Gastroesophageal sphincter (tissue), 4 donors: ENCODE measurements at regions not wholly inside any gene's neighbourhood (a gene's known extent, or its start where the extent isn't known, plus 50 kb on each side); places are given as distances from the start of the nearest gene placed in this dataset.

Experiments used
- ATAC-seq: fragments of 150-250 bp; one replicate; pipeline ENCODE4 v1.9.1; 2016; ENCODE audit warnings: mild to moderate bottlenecking, moderate library complexity
- H3K27ac ChIP-seq, 4 donors: fragments of 200-600 bp; sonication (generic) in 3 of 4; 1 replicate in 3 of 4; 2 replicates in 1 of 4; pipeline ENCODE4 v1.5.1; 2016 to 2019
- H3K27me3 ChIP-seq: fragments of 200-600 bp; sonication (generic); one replicate; pipeline ENCODE4 v1.5.1; 2019
- H3K36me3 ChIP-seq, 2 donors: fragments of 200-600 bp; sonication (generic); one replicate each; pipeline ENCODE4 v1.5.1; 2019; ENCODE audit warnings: control low read depth in 1 of 2
- H3K4me1 ChIP-seq, 3 donors: fragments of 200-600 bp; sonication (generic); 1 replicate in 2 of 3; 2 replicates in 1 of 3; pipeline ENCODE4 v1.5.1; 2016 to 2019; ENCODE audit warnings: control low read depth in 2 of 3
- H3K4me3 ChIP-seq, 2 donors: fragments of 200-600 bp; sonication (generic); one replicate each; pipeline ENCODE4 v1.5.1; 2019; ENCODE audit warnings: mild to moderate bottlenecking in 1 of 2, moderate library complexity in 1 of 2
- H3K9me3 ChIP-seq, 3 donors: fragments of 200-600 bp; sonication (generic); one replicate each; pipeline ENCODE4 v1.5.1; 2017 to 2019; ENCODE audit warnings: control low read depth in 2 of 3
- CTCF ChIP-seq, 4 experiments: fragments of 200-600 bp in 2 of 4; fragments of 450-650 bp in 2 of 4; sonication (generic) in 1 of 4; IDR thresholded peaks; one replicate each; pipeline ENCODE4 v1.5.1; 2017 to 2019; ENCODE audit warnings: antibody characterized with exemption in 4 of 4, mild to moderate bottlenecking in 2 of 4, moderate library complexity in 2 of 4
- EP300 ChIP-seq: sonication (generic); formaldehyde crosslinking; IDR thresholded peaks from one replicate; pipeline ENCODE4 v1.6.1; 2017; ENCODE audit warnings: antibody characterized with exemption, mild to moderate bottlenecking
- POLR2A ChIP-seq, 2 donors: fragments of 450-650 bp; IDR thresholded peaks; one replicate each; pipeline ENCODE4 v1.6.1; 2017; ENCODE audit warnings: antibody characterized with exemption in 2 of 2, mild to moderate bottlenecking in 2 of 2, moderate library complexity in 1 of 2
- POLR2AphosphoS5 ChIP-seq: sonication (generic); formaldehyde crosslinking; IDR thresholded peaks from one replicate; pipeline ENCODE4 v1.6.1; 2017; ENCODE audit warnings: antibody characterized with exemption
- WGBS, 2 donors: methylation state at CpG; one replicate each; pipeline ENCODE4 v1.1.5; 2018; ENCODE audit warnings: low coverage in 1 of 2; 5-methylcytosine and 5-hydroxymethylcytosine counted together

GRCh38 chr14:101506211-101506925 is 54.9 kb upstream of the DIO3 start:
- no peak for TF ChIP-seq POLR2AphosphoS5
- TF ChIP-seq CTCF (IDR thresholded peaks at IDR 0.05): no peak
- no peak for TF ChIP-seq EP300
- peaks cover 0 to 16% (median 0%) of the 10 kb centered on the region in 3 donors for H3K9me3 ChIP-seq
- H3K27me3 ChIP-seq: peaks cover 20% of the 10 kb centered on the region
- WGBS, 2 donors: 92% methylated on average over 2 of the region's 13 CpGs; no CpG with 5 or more reads in 1 of the 2 donors
- H3K4me1 ChIP-seq: no peaks in the 10 kb centered on the region
- no peak overlapping the region for H3K27ac ChIP-seq
- no peak overlapping the region for H3K4me3 ChIP-seq
- ATAC-seq: no peak
- H3K36me3 ChIP-seq: no peaks in the 10 kb centered on the region

- no peak for ATAC-seq
- WGBS, 2 donors: 71 to 80% methylated on average over 2 to 3 of the region's 27 CpGs
- peaks cover 13% of the 10 kb centered on the region for H3K27me3 ChIP-seq
- H3K36me3 ChIP-seq: no peaks in the 10 kb centered on the region
- H3K4me3 ChIP-seq: no peak overlapping the region
- TF ChIP-seq POLR2A (IDR thresholded peaks at IDR 0.05) (no peak), POLR2AphosphoS5 (no peak), EP300 (no peak), CTCF (IDR thresholded peaks at IDR 0.05) (no peak)
- H3K27ac ChIP-seq: no peak overlapping the region
- peaks cover 0 to 16% (median 0%) of the 10 kb centered on the region in 3 donors for H3K9me3 ChIP-seq
- no peaks in the 10 kb centered on the region for H3K4me1 ChIP-seq
Observed at GRCh38 chr14:101506926-101507835, 54.1 kb upstream of the DIO3 start.

GRCh38 chr14:101507836-101508150 is 53.5 kb upstream of the DIO3 start:
- WGBS, 2 donors: 100% methylated on average over 2 to 3 of the region's 4 CpGs
- ATAC-seq: no peak
- Histone ChIP-seq H3K4me3 (no peak overlapping the region), H3K4me1 (no peaks in the 10 kb centered on the region), H3K27ac (no peak overlapping the region), H3K9me3 (peaks cover 0 to 16% (median 0%) of the 10 kb centered on the region in 3 donors), H3K27me3 (peaks cover 8% of the 10 kb centered on the region), H3K36me3 (no peaks in the 10 kb centered on the region)
- TF ChIP-seq POLR2A (IDR thresholded peaks at IDR 0.05) (no peak), EP300 (no peak), CTCF (IDR thresholded peaks at IDR 0.05) (no peak), POLR2AphosphoS5 (no peak)

GRCh38 chr14:101508196-101508947 is 52.9 kb upstream of the DIO3 start:
- H3K4me1 ChIP-seq: no peaks in the 10 kb centered on the region
- TF ChIP-seq CTCF (IDR thresholded peaks at IDR 0.05): no peak
- TF ChIP-seq POLR2A (IDR thresholded peaks at IDR 0.05): no peak
- TF ChIP-seq POLR2AphosphoS5: no peak
- no peak for TF ChIP-seq EP300
- H3K9me3 ChIP-seq: peaks cover 0 to 11% (median 0%) of the 10 kb centered on the region in 3 donors
- H3K4me3 ChIP-seq: no peak overlapping the region
- no peaks in the 10 kb centered on the region for H3K36me3 ChIP-seq
- no CpG with 5 or more reads among the region's 12 CpGs for WGBS, 2 donors
- ATAC-seq: no peak
- H3K27ac ChIP-seq: no peak overlapping the region
- peaks cover 2% of the 10 kb centered on the region for H3K27me3 ChIP-seq
